Head of caudate nucleus (tissue), 42 donors: ENCODE measurements at regions not wholly inside any gene's neighbourhood (a gene's known extent, or its start where the extent isn't known, plus 50 kb on each side); places are given as distances from the start of the nearest gene placed in this dataset.

ENCODE experiments used
- DNase-seq, 42 donors: peaks; one replicate each; pipeline versions ENCODE4 v3.0.0 to v3.0.0-alpha.2; 2020 to 2021; ENCODE audit warnings: mixed read lengths in 7 of 42
- intact Hi-C: fragments of 100-400 bp; cut with DNase I; formaldehyde crosslinking; loops from one replicate; pipeline ENCODE4 v1.15.0; 2022

DNA sequence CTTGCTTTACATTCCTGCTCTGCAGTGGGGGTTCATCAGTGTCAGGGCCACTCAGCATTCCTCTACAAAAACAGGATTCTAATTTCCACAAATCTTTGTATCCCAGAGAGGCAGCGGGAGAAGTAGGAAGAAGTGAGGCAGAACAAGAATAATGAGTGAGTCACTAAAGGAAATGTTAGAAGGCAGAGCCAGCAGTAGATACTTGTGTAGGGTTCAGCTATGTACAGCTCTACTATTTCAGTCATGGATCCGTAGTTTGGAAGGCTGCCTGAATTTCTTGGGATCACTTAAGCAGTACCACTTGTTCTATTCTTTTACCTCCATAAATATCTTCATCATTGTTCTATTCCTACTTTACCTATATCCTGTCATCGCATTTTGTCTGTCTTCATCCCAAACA is 246.3 kb upstream of the TLE4 start:
- DNase-seq, result no peak
- intact Hi-C loops, result no loop called here

DNA sequence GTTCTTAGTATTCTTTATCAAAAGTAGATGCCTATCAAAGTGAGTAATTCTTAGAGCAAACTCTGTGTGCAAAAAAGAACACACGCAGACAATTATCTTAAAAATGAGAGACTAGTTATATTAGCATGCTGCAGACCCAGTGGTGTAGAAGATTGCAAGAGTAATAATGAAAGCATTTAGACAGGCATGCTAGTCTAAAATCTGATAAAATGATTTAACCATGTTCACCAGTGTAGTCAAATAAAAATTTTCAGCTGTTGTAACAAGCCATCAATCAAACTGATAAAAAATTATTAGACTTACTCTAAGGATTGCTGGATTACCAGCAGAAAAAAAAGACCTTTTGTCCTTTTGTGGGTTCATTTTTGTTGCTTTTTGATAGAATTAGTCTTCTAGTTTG is 241.9 kb upstream of the TLE4 start:
- DNase-seq, result no peak
- intact Hi-C loops, result no loop called here

- intact Hi-C loops, result no loop called here
- DNase-seq, result no peak
Observed at GRCh38 chr9:79334001-79334400, 237.8 kb upstream of the TLE4 start.

- intact Hi-C loops, result no loop called here
- DNase-seq, result no peak
Observed at GRCh38 chr9:79334711-79335110, 237.1 kb upstream of the TLE4 start.

- no peak for DNase-seq
- intact Hi-C loops, result no loop called here
Observed at GRCh38 chr9:79335987-79336386, 235.8 kb upstream of the TLE4 start.

GRCh38 chr9:79341561-79341960 is 230.2 kb upstream of the TLE4 start:
- intact Hi-C loops, result no loop called here
- no peak for DNase-seq

DNA sequence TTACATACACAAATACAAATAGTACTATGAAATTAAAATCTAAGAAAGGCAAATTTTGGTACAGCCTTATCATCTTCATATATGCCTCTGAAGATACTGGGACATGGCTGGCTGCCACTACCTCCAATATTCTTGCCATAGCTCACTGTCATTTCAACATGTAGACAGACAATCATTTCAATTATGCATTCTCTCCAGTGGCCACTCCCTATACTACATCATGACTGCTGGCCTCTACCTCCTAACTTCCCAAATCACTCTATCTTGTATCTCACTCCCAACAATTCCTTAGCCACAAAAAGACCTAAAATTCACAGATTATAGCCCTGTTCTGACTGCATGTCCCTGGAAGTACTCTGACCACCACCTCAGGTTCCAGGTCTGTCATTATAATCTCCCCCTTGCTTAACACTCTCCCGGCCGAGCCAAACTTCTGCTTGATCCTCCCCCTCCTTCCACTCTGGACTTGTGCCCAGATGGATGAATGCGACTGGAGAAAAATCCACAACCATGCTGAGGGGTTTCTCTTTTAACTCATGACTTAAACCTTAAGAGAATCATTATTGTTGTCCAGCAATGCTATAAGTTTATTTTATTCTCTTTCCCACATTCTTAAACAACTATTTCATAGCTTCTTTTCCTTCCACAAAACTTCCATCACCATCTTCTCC is 225.3 kb upstream of the TLE4 start:
- intact Hi-C loops, result no loop called here
- no peak for DNase-seq

GRCh38 chr9:79352322-79352721 is 219.4 kb upstream of the TLE4 start:
- no peak for DNase-seq
- intact Hi-C loops, result no loop called here

- intact Hi-C loops, result no loop called here
- DNase-seq, result no peak
Observed at GRCh38 chr9:79353856-79354520, 217.8 kb upstream of the TLE4 start.

DNA sequence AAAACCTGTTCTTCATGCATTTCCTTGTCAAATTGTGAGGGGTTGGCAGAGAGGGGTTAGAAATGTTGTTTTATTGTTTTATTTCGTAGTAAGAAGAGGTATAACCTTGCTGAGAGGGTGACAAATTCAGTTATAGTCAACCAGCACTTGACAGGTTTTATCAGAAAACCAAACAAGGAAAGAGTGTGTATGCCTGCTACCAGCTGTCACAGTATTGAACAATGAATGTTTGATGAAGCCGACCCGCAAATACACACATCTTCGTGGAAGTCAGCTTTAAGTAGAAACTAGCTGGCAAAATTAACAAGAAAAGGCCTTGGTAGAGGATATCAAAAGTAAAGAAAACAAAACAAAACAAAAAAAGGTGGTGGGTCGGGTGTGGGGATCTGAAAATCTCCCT is 214.6 kb upstream of the TLE4 start:
- no peak for DNase-seq
- intact Hi-C loops, result no loop called here

- DNase-seq, result peak in 21 of 42 donors; percentile 2 to 47 (median 15)
- intact Hi-C loops, result no loop called here
Observed at GRCh38 chr9:79357616-79358015, 214.1 kb upstream of the TLE4 start.

DNA sequence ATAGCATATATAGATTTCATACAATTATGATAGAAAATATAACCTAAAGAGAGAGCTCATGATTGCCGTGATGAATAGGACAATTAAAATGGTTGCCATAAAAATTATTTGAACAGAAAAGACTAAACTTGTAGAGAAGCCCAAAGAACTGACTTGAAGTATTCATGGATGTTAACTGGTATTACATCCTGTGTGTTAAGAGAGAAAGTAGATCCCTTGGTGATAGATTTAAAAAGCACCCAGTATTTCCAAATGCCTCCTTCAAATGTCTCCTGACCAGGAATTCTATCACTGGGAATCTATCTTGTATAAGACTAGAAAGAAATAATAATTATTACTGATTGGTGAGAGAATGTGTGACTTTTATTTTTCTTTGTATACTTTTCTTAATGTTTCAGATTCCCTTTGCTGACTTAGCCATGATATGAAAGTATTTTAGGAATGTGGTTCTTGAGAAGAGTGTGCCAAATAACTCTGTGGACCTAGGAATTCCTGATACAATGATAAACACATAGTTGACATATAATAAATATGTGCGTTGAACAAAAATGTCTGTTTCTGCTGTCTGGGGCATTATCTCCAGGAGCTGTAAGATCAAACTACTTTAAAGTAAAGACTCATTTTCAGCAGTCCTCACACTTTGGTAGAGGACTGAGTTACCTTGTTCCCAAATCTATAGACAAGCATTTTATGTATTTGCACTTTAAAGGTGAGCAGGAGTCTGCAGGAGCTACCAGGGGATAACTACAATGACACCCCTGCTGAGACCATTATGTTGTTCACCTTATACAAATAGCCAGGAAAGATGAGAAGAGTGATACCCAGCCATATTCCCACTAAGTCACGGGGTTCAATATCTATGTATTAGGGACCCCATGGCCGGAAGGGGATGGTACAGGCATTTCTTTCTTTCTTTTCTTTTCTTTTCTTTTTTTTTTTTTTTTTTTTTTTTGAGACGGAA is 211.1 kb upstream of the TLE4 start:
- intact Hi-C loops, result no loop called here
- no peak for DNase-seq

DNA sequence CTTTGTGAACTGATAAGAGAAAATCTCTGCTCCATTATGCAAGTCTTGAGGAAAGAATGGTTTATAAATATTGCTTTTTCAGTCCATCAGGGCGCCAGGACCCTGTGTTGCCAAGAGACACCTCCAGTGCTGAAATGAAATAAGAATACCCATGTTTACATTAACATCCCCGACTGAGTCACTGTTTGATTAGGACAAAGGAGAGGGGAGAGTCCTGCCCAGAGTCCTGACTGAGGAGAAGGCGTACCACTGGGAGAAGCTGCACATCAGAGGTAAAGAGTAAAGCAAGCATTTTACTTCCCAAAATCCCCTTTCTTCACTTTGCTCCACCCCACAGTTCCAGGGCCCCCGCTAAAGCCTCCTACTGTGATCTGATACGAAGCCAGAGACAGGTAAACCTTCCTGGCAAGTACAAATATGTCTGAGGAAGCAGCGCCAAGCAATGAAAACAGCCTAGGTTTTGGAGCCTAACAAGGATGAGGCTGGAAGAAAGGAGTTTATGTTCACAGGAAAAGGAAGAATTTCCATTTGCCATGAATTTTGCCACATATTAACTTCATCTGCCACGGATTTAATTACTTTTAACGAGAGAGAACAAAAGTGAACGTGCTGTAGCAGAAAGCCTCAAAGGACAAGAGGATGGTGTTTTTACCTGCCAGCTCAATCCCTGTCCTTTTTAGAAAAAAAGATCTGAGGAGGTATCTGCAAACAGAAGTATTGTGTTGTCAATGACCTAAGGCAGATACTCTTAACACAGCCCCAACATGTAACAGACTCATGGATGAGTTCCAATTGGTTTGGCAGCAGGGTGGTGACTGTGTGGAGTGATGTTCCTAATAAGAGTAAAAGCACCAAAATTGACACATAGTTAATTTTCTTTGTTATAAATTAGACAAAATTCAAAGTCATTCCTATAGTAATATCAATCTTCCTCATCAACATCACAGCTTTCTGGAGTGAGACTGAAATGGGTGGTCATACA is 209.4 kb upstream of the TLE4 start:
- intact Hi-C loops, result no loop called here

GRCh38 chr9:79369676-79370075 is 202.1 kb upstream of the TLE4 start:
- intact Hi-C loops, result no loop called here
- no peak for DNase-seq

More for the DNA sequence above, 209.4 kb upstream of the TLE4 start:
- no peak for DNase-seq

- intact Hi-C loops, result no loop called here
- no peak for DNase-seq
Observed at GRCh38 chr9:79371301-79371700, 200.5 kb upstream of the TLE4 start.

- intact Hi-C loops, result no loop called here
- DNase-seq, result no peak
Observed at GRCh38 chr9:79371948-79372555, 199.7 kb upstream of the TLE4 start.

DNA sequence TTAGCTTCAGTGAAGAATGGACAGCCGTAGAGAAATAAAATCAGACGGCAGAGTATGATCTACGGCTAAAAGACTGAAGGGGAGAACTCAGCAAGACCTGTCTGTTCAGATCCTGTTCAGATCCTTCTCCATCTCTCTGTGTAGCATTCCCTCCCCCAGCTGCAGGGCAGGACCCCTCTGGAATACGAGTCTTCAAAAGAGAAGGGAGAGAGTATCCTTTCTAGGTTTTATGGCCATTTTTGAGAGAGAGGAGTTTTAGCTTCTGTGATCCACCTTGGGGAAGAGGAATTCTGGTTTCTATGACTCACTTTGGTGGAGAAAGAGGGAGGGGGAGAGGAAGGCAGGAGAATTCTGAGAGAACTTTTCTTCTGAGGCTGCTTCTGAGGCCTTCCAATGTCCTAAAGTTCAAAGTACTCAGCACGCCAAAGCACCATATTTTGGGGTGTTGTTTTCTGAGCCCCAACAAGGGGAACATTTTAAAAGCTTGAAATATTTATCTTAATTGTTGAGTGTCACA is 194.4 kb upstream of the TLE4 start:
- DNase-seq, result no peak
- intact Hi-C loops, result no loop called here

DNA sequence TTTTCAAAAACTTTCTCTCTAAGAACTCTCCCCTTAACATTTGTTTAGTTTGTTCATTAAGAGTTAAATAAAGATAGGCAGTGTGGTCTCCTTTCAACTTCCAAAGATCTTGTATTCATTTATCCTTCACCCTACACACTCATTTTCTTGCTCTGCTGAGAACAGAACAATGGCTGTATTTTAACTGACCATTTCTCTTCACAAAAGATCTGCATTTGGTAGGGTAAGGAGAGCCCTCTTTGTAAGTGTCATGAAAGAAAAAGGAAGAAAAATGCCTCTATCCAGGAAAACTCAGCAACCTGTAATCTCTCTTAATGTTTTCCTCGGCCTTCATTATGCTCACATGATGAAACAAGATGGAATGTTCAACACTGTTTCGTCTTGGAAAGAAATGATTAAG is 193.7 kb upstream of the TLE4 start:
- no peak for DNase-seq
- intact Hi-C loops, result no loop called here
